GM19467 (cell line): ENCODE measurements at regions not wholly inside any gene's neighbourhood (a gene's known extent, or its start where the extent isn't known, plus 50 kb on each side); places are given as distances from the start of the nearest gene placed in this dataset.
"Not testable (repeated sequence)": the region's sequence is repeated elsewhere in the genome, so short reads cannot be mapped to it uniquely, and the experiment has no call there.

Source experiments
- ATAC-seq: cut with Tn5 transposase; IDR thresholded peaks from one replicate; pipeline ENCODE4 v1.9.1; 2021; ENCODE audit warnings: mild to moderate bottlenecking, moderate library complexity; ENCODE audit not compliant: unreplicated experiment

DNA sequence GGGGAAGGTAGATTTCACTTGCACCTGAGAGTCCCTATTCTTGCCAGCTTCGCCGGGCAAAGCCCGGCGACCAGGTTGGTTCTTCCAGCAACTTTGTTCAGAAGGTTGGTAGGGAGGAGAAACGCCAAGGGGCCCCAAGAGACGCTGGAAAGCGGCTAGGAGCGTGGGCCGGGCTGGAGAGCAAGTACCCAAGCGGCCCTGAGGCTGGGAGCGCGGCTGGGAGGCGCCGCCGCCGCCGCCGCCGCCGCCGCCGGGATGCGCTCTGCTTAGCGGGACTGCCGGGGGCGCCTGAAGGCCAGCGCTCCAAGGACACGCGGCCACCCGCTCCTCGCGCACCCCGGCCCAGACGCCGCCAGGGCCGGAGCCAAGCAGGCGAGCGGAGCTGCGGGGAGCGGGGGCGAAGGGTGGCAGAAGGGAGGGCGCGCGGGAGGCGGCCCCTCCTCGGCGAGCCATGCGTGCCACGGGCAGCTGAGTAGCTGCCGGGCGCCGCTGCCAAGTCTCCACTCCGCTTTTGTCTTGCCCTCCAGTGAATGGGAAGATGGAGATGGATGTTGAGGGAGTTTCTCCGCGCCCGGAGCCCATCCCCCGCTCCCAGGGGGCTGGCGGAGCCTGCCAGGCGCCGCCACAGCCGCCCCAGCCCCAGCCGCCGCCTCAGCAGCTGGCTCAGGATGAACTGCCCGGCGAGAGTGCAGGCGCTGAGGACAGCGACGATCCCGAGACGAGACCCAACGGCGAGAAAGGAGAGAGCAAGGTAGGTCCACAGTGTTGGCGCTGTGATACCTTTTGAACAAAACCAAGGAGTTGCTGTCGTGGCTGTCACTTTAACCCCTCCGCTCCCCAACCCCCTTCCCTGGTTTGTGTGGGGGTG lies 227.4 kb upstream of the AZI2 start:
- no peak for ATAC-seq

DNA sequence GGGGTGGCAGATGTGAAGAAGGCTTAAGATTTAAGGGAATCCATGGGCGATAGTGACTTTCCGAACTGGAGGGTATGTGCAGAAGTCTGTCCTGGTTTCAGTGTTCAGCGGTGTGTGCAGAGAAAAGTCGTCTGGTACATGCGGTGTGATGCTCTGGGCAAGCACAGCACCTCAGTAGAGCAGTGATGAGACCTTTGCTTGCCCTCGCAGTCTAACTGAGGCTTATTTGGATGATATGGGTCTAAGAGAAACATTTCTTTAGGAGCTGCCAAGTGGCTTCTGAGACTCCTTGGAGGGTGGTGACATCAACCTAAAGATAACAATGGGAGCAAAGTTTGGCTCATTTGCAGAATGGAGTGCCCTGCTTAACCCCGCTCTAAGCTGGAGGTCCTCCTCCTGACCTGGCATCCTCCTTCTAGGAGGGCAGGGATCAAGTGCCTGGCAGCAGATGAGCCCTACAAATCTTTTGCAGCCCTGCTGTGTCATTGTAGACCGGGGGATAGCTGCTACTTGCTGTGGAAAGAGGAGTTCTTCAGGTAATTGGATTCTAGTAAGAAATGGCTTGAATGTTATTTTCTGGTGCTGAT lies 228.1 kb upstream of the AZI2 start:
- ATAC-seq, result no peak

DNA sequence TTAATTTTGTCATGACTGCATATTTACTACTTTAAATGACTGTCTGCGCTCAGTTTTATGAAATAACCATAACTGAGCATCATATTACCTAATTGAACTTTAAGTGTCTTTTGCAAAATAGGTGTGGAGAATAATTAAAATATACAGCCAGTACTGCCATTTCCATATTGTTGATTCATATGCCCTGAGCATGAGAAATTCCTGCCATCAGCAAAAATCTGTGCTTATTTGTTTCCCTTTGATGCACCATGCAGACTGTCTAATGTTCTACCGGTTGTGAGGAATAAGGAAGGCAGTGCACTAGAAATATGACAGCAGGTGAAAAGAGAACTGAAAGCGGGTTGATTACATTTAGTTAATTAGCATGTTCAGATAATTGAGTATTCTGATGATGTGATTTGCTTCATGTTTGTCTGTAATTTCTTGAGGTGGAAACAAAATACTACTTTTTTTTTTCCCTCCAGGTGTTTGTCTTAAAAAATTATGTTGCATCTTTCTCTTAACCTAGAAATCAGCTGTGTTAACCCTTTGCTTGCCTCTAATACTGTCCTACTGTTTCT lies 229.4 kb upstream of the AZI2 start:
- no peak for ATAC-seq

DNA sequence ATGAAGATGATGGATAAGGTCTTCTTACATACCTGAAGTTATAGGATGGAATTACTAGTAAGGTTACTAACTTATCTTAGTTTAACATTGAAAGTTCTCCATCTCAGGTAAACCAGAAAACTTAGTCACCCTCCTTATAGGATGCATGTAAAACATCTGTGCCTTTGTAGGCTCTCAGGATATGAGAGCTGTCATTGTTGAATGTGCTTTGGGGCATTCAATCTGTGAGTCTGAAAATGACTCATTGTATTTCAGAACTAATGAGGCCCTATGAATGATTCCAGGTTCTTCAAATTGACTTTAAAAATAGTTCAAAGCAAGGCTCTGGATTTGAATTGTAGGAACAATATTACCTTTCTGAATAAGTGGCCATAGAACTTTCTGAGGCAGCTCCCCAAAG lies 237.7 kb upstream of the AZI2 start:
- ATAC-seq, result no peak

DNA sequence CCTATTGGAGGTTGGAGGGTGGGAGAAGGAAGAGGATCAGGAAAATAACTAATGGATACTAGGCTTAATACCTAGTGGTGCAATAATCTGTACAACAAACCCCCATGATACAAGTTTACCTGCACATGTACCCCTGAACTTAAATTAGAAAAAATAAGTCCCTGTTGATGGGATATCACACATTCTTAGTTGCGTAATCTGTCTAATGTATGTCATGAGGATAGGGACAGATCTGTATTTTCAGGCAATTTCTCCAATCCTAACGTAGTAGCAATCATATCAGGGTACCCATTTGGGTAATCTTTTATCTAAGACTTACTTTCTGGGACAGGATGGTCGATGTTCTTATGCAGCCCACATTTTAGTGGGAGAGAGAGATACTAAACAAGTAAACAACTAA lies 239.1 kb upstream of the AZI2 start:
- no peak for ATAC-seq

DNA sequence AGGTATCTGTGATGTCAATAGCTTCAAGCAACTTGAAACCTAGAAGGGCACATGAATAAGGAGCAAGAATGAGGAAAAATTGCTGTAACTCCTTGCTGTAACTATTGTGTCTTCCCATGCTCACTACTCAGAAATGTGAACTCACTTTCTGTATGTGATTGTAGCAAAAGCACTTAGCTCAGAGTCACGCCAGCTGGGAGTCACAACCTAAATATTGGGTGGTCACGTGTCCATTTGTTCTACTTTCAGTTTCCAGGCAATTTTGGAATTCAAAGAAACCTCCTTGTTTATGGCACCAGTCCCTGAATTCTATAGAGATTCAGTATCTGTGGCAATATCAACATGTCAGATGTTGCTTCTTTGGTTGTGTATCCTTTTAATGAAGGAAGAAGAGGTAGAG lies 241.6 kb upstream of the AZI2 start:
- no peak for ATAC-seq

DNA sequence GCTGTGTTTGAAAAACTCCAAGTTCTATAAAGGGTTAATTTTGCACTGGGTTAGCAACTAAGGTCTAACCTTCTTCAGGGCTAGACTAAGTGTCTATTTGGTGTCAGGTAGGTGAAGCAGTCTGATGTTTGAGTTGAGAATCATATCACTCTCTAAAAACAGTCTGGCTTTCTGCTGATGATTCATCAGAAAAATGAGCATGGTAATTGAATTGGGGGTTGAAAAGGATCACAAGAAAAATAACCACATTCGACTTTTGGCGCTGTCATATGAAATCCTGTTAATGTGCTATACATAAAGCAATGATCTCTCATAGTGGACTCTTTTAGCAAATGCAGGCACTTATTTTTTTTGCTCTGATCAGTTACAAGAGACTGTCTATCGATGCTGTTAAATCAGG lies 242.2 kb upstream of the AZI2 start:
- ATAC-seq, result no peak

DNA sequence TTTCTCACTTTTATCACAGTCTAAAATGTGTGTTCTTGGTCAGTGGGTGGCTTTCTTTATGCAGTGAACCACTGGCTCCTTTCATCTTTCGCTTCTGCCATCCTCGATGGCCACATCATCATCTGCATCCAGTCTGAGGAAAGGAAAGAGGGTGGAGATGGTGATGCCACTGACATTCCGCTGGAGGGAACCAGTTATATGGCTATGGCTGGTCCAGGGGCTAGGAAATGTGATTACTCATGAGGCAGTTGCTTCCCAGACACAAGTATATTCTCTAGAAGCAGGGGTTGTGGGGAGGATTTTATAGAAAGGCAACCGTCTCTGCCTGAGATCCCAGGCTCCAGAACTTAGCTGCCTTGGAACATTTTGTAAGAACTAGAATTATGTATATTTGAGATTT lies 246.7 kb upstream of the AZI2 start:
- ATAC-seq, result no peak

DNA sequence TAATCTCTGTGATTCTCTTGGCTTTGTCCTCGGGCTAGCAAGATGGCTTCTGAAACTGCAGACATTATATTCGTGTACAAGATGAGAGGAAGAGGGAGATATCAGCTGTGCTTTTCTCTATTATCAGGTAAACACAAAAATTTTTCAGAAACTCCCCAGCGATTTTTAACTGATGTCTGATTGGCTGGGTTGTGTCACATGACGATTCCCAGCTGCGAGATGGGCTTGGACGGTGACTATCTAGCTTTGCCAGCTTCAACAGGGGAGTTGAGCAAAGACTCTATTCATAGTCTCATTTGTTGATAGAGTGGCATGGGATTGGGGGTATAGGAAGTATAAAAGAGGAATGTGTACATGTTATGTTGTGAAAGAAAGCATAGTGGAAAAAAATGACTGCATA lies 248.8 kb upstream of the AZI2 start:
- ATAC-seq, result no peak

DNA sequence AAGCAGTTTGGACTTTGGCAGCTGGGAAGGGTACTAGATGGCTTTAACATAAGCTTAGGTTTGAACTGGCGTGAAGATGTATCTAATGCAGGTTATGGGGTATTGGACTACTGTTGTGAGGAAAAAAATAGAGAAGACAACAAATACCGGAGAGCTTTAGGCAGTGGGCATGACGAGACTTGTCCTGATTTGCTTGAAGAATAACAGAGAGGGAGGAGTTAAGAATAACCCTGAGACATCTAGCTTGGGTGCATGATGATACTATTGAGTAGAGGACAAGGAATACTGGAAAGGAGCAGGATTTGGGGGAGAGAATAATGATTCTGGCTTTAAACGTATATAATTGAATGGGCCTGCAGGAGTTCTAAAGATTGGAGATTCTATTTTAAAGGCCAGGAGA lies 249.5 kb upstream of the AZI2 start:
- ATAC-seq, result no peak

DNA sequence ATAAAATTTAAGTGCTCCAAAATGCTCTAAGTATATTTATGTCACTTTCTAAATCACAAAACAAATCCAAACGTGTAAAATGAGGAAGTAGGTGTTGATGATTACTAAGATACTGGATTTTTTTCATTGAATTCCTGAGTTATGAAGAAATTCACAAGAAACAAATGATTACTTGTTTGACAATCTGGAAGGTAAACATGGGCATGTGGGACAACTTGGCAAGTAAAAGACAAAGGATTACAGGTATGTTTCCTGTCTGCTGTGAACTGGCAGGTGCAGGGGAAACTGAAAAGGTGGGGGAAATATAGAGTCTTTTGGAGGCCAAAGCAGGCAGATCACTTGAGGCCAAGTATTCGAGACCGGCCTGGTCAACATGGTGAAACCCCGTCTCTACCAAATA lies 252.7 kb upstream of the AZI2 start:
- no peak for ATAC-seq

DNA sequence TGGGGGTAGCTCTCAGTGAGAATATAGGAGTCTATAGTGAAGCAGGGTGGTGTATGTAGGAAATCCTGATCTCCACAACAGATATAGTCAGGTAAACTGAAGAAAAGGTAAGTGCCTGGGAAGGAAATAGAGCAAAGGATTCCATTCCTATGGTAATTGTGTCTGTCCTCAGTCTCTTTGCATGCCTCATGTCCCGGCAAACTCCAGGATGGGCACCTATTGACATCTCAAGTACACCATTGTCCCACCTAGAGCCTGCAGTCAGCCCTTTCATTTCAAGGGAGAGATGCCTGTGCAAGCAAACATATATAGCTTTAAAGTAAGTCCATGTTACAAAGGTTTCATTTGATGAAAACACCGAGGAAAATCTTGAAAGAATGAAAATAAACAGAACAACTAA lies 257.7 kb upstream of the AZI2 start:
- ATAC-seq, result no peak

DNA sequence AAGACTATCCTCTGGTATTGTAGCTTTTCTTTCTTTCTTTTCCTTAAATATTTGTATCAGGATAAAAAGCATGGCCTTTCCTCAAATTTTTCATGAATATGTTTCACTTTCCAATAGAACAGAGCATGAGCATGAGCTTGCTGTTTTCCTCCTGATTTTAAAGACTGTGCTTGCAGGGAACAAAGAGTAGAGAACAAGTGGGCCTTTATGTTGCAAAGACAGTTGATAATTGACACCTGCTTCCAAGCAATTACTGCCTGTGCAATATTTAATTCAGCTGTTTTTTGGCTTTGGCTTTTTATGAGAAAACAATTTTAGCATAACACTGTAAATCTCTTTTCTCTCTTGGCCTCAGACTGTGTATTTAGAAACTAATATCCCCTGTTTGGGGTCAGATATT lies 263.6 kb upstream of the AZI2 start:
- ATAC-seq, result no peak

DNA sequence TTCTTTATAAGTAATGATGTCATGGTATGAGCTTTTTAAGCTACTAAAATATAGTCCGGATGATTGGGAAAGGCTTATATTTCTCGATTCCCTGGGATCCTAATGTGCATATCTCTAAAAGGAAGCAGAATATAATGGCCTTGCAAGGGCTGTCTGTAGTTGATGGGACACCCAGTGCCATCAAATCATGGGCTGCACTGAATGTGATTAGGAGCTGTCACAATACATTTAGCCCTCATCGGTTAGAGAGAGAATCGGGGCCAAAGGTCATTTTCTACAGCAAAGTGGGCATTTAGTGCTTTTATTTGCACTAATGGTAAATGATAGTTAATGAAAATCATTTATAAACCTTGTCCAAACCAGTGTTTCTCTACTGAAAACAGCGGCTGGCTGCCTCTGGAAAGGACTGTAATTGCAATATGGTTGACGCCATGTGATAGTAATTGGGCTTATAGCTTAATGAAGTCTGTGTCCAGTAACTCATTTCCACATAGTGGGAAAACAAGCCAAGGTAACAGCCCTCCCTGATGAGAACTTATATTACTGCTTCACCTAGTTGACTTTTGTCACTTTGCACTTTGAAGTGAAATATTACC lies 265.0 kb upstream of the AZI2 start:
- ATAC-seq, result no peak

DNA sequence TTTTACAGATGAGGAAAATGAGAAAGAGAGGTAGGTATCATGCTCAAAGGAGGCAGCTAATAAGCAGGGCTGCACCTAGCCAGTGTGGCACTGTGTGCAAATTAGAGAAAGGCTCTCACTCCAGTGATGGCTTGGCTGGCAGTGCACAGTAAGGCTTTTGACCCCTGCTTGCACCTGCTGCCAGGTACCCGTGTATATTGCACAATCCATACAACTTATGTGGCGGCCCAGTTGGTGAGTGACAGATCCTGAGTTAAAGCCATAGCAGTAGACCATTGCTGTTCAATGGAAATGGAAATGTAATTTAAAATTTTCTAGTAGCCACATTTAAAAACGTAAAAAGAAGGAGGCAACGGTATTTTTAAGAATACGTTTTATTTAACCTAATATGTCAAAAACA lies 266.4 kb upstream of the AZI2 start:
- no peak for ATAC-seq

DNA sequence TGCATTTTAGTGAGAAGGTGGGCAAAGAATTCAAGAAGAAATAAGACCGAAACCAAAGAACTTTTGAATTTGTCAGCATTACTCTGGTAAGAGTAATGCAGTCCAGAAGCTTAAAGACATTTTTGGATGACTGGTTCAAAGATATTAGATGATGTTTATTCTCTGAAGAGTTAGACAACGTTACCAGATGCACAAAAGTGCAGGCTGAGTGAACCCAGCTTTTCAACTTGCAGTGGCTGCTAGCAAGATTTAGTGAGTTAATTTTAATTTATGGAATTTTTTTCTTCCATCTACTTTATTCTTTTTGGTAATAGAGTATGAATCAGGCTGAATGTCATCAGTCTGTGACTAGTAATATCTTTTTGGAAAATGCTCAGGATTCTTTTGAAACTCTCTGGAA lies 267.3 kb upstream of the AZI2 start:
- no peak for ATAC-seq

DNA sequence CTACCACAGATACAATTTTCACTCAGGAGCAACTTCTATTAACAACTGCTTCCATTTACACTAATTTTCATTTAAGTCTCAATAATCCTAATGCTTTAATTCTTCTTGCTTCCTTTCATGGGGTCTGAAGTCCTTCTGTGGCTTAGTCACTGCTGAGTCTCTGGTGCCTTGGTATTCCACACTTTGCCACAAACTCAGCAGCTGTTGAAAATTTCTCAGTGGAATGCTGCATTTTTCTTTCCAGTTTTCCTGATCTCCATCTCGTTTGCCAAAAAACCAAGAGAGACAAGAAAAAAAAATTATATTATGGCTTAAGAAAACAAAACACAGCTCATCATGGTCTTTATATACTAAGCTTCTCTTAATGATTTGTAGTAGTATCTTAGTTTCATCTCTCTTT lies 269.2 kb upstream of the AZI2 start:
- ATAC-seq, result no peak

DNA sequence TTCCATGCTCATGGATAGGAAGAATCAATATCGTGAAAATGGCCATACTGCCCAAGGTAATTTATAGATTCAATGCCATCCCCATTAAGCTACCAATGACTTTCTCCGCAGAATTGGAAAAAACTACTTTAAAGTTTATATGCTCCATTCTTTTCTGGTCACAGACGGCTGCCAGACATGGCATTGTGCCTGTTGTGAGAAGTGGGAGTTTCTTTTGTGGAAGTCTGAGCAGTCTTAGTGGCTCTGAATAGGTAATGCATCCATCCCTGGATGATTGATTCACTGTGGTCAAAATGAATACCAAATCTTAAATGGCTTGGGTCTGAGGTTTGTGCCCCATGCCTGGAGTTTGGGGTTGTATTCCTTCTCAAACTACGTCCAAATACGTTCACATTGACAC lies 274.5 kb upstream of the AZI2 start:
- ATAC-seq, result no peak

DNA sequence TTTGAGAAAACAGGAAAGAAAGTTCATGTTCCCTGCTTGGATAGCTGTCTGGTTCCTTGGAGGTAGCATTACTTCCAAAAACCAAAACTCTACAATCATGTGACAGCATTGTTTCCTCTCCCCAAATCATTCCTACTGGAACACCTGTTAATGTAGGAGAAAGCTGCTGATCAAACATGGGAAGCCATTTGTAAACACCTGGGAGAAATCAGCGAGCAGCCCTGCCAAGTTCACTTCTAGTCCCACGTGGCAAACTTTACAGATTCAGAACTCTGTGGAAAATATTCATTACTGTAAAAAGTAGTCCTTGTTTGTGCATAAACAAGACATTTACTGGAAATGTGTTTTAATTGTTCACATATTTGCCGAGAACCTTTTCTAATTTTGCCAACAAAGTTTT lies 275.5 kb upstream of the AZI2 start:
- no peak for ATAC-seq

DNA sequence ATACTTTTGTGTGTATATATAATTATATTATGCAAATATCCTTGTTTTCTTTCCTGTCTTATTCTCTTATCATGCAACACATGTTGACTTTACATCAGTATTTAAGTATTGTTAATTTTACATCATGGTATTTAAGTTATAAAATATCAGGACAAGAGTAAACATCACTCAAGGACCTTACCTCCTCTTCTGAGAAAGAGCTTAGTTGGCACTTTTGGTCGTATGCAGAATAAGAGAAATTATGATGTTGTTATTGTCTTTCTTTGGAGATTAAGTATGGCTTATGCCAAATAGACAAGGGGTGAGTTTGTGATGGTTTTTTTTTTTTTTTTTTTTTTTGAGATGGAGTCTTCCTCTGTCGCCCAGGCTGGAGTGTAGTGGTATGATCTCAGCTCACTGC lies 279.2 kb upstream of the AZI2 start:
- not testable (repeated sequence) for ATAC-seq

DNA sequence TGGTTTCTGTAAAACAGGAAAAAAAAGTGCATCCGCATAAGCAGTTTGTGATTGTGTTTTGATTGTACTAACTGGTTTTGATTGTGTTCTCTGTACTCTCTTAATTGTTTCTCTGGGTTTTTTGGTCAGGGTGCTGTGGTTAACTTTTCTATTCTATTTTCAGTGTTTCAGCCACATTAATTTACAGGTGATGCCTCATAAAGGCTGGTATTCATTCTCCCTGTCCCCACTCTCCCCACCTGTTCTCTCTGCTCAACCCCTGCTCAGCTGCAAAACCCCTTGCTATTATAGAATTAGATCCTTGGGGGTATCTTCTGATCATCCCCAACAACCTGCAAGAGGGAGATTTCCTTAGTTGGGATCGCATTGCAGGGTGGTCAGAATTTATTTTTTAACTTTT lies 285.4 kb upstream of the AZI2 start:
- no peak for ATAC-seq

DNA sequence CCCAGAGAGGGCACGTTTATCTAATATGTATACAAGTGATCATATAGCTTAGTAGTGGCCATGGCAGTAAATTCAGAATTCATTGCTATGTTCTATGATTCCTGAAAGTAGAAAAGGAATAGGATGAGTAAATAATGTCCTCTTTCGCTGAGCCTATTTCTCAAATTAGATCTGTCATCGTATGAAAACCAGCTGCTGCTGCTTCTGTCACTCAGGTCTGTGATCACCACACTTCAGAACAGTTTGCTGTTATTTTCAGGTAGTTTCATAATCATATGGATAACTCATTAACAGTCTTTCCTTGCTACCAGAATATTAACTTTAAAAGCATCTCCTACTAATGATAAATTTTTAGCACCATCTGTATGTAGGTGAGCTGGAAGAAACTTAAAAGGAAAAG lies 289.1 kb upstream of the AZI2 start:
- peak; percentile 80 for ATAC-seq
